Activated CD4-positive, alpha-beta T cell treated with anti-CD3 and anti-CD28 coated beads for 24 hours (primary cell): ENCODE measurements at regions not wholly inside any gene's neighbourhood (a gene's known extent, or its start where the extent isn't known, plus 50 kb on each side); places are given as distances from the start of the nearest gene placed in this dataset.

ENCODE experiments used
- DNase-seq, 2 donors: peaks; one replicate each; pipeline ENCODE4 v3.0.0-alpha.2; 2020; ENCODE audit warnings: low read depth in 2 of 2

DNA sequence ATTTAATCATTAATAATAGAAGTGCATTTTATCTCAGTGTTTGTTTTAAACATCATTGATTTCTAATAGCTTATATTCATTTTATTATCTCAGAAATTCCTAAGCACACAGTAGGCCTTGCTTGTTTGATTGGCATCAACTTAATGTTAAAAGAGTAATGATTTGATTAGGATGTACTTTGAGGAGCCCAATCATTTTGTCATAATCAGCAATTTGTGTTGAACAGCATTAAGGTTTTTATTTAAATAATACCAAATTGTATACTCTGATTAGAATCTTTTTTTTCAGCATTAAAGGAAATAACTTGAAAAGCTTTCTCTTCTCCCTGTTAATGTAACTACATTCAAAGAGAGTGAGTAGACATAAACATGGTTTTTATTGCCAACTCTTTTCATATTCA is 2262.0 kb upstream of the TENM3 start:
- no peak for DNase-seq

DNA sequence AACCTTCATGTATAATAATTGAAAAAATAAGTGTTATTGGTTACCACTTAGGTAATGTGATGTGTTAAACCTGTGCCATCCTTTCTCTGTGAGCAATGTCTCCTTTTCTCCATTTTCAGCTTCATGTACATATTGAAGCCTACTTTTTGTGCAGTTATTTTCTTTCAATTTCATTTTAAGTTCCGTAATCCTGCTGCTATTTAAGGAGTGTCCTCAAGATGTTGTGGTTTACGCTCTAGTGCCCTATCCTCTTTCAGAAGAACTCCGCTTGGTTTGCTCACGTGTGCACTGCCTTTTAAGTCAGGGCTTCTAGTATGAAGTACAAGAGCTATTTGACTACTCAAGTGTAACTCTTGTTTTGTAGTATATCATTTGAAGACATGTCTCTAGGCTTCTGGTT is 2253.2 kb upstream of the TENM3 start:
- DNase-seq: no peak

DNA sequence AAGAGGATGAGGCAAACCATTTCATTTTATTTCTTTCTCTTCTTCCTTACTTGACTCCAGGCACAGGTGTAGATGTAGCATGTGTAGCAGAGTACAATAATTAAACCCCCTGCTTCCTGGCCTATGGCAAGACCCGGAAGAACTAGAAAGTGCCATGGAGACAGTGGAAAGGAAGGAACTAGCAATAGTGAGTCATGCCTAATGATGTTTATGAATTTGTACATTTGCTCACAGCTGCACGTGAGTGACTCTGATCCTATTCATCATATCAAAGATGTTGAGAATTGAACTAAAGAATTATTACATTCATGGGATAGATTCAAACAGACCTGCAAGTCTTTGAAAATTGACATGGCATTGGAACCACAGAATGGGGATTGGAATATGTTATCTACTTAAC is 2233.9 kb upstream of the TENM3 start:
- no peak for DNase-seq

DNA sequence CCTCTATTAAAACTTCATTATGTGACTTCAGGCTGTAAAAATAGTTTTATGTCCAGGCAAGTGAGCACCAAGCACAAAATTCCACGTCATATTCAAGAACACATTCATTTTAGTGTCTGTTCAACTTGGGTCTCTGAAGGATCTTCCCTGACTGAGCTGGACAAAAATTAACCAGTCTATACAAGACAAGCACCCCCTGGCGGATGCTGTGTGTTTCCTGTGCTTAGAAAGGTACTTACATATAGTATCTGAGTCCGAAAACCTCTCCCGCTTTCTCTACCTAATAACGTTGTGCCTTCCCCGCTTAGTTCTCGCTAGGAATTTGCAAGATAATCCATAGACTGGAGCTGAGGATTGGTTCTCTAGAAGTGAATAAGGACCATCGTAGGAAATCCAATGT is 2214.5 kb upstream of the TENM3 start:
- no peak for DNase-seq

DNA sequence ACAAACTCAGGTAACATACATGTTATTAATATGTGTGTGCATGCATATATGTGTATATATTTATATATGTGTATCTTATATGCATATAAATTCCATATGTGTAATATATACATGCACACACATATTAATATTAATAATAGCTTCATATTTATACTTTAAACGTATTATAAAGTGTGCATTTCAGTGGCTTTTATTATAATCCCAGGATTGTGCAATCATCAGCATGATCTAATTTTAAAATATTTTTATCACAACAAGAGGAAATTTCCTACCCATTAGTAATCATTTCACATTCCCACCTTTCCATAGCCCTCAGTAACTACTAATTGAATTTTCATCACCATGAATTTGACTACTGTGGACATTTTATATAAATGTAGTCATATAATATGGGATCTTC is 2211.9 kb upstream of the TENM3 start:
- no peak for DNase-seq

DNA sequence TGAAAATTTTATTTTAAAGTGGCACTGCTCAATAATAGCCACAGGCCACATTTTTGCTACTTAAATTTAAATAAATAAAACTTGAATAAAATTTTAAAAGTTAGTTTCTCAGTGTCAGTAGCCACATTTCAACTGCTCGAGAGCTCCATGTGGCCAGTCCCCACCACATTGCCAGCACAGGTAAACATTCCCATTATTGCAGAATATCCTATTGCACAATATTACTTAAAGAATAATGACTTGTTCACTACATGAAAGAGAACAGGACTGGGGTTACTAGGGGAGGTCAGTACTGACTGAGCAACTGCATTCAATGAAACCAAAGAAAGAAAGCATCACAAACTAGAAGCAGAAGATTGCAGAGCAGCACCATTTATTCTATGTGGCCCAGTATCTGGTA is 2201.6 kb upstream of the TENM3 start:
- DNase-seq: no peak

DNA sequence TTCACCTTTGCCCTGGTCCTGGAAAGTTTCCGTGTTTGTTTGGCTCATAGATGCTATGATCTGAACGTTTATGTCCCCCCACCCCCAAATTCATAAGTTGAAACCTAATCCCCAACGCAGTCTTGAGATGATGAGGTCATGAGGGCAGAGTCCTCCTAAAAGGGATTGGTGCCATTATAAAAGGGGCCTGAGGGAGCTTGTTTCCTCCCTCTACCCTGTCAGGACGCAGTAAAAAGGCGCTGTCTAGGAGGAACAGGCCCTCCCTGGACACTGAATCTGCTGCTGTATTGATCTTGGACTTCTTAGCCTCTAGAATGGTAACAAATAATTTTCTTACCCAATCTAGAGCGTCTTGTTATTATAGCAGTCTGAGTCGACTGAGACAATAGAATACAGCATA is 2190.6 kb upstream of the TENM3 start:
- no peak for DNase-seq

DNA sequence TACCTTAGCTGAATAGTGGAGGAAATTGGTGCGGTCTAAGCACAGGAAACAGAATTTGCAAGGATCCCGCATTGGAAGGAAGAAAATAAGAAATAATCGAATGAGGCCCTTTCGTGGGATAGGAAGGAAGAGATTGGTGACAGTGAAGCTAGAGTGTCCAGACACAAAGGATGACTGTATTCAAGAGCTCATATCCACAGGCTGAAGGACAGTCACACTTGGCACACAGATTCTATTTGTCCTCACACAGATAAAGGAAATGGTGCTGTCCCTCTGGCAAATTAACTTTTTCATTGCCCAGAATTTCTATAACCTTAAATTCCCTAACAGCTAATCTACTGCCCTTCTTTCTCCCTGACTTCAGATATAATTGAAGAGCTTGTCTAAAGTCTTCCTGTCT is 2188.9 kb upstream of the TENM3 start:
- no peak for DNase-seq

DNA sequence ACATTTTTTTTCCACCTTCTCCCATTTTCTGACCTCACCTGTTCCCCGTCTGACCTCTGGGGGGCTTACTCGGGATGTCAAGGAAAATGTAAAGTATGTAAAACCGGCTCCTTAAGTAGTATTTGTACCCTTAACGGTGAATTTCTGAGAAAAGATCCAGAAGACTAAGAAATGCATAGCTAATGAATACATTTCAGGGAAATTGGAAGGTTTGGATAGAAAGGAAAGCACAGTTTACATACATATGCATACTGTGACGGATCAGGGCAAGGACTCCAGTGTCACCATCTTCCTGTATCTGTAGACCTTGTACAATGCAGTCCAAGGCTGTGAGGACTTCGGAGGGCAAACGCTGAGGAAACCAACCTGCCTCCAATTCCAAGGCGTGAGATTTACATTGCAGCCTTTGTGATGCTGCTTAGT is 2185.9 kb upstream of the TENM3 start:
- DNase-seq: no peak

DNA sequence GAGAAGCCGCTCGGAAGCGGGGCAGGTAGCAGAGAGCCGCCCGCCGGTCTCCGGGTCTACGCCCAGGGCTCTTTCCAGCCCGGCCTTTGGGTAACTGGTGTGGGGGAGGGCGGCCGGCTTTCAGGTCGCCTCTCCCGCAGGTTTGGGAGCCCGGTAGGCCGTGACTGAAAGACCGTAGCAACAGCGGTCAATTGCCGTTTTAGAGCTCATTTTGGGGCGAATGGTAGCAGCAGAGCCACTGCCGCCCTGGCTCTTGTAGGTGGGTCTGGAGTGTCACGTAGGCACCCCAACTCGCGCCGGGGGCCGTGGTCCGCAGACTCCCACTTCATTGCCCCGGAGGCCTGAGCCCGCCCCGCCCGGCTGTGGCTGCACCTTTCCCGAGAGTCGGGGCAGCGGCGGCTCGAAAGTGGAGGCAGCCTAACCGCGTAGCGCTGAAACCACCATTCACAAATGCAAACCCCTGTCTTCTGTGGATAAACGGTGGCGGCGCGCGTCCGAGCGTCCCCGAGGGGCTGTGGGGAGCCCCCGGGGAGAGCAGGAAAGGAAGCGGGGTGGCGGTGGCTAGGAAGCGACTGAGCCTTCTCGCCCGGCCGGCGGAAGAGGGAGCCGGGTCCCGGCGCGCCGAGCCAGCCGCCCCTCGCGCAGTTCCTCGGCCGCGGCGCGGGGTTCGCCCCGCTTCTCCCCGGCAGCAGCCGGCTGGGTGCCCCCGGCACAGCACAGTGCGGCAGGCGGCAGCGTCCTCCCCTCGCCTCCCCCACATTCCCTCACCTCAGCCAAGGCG is 2185.1 kb upstream of the TENM3 start:
- no peak for DNase-seq

DNA sequence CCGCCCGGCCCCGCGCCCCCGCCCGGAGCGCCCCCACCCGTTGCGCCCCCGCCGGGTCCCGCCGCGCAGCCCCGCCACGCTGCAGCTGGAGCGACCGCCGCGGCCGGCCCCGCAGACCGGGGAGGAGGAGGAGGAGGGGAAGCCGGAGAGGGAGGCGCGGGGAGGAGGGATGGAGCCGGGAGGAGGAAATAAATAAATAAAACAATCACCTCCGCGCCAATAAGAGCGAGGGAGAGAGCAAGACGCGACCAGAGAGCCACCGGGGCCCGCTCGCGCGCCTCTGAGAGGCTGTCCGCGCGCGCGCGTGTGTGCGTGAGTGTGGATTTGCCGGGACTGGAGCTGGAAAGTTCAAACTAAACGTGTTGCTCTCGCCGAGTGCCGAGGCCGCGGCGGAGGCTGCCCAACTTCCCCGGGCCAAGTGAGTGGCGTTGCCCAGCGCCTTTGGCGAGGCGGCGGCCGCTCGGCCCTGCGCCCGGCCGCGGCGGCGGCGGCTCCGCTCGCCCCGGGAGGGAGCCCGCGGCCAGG is 2184.4 kb upstream of the TENM3 start:
- DNase-seq: no peak

DNA sequence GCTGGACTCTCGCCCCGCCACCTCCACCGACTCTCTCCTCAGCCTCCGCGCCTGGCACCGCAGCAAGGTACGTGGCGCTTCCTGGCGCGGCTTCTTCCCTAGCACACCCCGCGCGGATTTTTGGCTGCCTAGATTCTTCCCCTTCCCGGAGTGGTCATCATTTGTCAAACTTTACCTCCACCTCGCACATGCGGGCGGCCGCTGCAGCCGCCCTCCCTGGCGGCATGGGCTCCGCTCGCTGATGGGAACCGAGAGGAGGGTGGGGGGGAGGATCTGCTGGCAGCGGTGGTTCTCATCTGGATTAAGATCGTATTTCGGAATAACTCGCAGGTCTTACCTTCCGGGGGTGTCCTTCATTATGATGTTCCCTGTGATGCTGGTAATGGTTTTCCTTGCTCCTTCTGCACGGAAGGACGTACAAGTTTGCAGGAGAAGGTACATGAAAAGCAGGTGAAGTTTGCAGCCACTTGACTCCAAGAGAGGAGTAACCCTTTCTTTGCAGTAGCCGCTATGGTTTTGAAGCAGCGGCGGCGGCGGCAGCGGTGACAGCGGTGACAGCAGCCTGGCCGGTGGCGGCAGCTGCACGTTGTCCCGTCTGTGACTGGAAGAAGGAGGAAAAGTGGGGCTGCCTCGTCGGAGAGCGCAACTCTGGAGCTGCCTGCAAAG is 2183.9 kb upstream of the TENM3 start:
- no peak for DNase-seq

DNA sequence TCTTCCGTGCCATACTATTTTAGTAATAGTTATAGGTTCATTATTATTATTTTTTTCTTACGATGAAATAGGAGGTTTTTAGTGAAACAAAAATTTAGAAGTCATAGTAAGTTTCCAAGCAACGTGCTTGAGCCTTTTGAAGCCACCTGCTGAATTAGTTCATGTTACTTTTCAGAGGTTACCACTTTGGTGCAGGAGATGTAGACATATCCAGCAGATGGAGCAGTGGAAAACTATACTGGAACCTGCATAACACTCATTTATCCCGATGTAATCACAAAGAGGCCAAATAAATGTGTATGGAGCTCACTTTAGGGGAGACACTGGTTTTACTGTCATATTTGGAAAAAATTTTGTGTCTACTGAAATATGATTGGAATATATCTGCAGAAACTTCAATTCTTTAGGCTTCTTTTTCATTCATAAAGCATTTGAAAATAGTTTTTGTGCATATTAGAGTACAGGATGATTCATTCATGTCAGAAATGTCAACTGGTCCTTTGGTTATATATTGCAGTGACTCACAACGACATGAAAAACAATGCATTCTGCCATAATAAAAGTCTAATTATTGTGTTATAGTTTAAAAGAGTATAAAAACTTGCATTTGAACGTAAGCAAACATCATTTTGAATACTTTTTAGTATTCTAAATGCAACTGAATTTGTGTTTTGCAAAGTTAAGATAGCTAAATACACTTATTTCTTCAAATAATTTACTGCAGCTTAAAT is 2182.9 kb upstream of the TENM3 start:
- DNase-seq: no peak

DNA sequence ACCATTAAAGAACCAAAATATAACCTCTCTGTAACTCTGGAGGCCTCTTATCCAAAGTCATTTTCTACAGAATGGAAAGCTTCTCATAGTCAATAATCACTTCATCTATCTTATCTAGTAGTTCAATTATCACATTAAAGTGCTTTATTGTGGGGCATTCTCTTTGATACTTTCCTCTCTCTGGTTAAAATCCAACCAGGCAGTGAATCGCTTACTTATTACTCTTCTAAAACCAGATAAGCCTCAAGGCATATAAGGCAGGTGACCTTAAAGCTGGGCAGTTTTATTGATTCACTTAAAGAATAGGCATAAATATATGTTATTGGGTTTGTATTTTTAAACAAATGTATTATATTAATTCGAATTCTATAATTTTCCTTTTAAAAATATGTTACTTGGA is 2162.1 kb upstream of the TENM3 start:
- no peak for DNase-seq

DNA sequence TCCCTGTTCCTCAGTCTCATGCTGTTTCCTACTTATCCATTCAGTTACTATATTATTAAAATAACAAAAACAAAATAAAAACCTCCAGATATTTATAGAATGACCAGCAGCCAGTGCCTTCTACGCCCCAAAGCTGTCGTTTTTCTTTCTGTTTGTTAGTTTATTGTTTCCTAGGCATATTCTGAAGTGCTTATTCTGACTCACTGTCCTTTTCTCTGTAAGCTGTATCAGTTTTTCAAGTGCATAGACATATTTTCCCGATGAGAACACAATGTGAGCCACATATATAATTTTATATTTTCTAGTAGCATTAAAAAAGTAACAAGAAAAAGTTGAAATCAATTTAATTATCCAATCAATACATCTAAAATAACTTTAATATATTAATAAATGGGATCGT is 2158.6 kb upstream of the TENM3 start:
- DNase-seq: no peak

DNA sequence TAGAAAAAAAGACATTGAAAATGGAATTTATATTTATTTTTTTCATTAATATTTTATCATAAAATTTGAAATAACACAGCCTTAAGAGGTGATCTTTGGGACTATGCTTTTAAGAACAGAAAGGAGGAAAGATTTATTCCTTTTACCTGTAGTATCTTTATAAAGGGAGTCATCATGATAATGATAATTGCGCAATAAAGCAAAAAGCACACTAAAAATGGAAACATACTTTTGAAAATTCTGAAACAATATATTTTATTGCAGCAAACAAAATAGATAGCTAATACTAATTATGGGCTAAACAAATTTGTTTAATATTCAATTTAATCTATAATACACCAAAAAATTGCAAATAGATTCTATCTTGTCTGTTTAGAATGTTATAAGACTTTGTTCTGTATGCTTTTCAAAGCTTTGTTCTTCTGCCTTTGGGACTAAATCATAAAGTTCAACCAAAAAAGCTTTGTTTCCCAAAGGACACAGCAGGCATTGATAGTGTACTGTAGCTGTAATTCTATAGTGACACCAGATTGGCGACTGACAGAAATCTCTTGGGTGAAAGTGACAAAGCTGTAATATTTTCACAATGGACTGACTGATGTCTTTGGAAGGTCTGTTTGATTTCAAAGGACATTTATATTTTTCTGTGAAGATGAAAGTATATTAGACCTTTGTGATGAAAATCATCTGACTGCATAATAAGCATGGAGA is 2156.6 kb upstream of the TENM3 start:
- no peak for DNase-seq

DNA sequence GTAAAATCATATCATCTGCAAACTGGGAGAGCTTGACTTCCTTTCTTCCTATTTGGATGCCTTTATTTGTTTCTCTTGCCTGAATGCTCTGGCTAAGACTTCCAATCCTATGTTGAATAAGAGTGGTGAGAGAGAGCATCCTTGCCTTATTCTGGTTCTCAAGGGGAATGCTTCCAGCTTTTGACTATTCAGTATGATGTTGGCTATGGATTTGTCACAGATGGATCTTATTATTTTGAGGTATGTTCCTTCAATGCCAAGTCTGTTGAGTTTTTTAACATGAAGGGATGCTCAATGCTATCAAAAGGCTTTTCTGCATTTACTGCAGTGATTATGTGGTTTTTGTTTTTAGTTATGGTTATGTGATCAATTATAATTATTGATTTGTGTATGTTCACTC is 2144.6 kb upstream of the TENM3 start:
- DNase-seq: no peak

DNA sequence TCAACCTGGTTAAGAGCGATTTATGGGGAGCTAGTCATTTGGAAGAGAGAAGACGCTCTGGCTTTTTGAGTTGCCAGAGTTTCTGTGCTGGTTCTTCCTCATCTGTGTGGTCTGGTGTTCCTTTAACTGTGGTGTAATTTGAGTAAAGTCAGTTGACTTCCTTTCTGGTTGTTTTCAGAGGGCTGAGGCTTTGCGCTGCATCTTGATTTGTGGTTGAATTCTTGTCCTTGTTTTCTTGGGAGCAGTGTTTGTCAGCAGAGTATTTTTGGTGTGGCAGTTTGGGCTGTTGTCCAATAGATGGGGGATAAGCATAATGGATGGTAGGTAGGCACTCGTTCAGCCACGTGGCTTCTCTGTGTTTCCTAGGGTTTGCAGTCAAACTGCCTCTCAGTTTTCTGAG is 2143.2 kb upstream of the TENM3 start:
- DNase-seq: no peak

DNA sequence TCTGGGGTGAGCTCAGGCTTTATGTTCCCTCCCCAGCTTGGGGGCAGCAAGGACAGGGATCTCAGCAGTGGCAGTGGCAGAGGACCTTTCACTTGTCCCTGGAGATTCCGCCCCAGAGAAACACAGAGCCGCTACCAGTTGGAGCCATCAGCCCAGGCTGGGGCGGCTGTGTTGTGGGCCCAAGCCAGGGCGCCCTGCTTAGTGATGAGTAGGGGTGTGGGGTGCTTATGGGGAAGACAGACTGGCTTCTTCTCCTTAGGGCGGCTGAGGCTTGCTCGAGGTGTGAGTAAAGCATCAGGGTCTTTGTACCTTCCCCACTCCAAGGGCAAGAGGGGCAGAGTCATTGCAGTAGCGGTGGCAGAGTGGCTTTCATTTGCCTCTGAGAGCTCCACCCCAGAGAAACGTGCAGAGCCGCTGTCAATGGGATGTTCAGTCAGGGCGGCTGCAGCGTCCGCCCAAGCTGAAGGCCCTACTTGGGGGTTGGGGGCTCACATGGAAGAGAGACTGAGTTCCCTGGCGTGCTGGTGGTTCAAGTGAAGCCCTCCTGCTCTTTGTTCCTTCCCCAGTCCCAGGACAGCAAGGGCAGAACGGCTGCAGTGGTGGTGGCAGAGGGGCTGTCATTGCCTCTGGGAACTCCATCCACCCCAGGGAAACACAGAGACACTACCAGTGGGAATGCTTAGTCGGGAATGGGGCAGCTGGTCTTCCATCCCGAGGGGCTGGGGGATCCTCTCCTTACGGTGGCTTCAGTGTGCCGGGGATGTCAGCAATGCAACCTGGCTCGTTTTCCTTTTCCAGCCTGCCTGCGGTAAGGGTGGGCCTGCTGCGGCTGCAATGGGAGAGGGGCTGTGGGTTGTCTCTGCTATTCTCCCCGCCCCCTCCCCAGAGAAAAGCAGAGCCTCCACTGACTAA is 2142.5 kb upstream of the TENM3 start:
- DNase-seq: no peak

DNA sequence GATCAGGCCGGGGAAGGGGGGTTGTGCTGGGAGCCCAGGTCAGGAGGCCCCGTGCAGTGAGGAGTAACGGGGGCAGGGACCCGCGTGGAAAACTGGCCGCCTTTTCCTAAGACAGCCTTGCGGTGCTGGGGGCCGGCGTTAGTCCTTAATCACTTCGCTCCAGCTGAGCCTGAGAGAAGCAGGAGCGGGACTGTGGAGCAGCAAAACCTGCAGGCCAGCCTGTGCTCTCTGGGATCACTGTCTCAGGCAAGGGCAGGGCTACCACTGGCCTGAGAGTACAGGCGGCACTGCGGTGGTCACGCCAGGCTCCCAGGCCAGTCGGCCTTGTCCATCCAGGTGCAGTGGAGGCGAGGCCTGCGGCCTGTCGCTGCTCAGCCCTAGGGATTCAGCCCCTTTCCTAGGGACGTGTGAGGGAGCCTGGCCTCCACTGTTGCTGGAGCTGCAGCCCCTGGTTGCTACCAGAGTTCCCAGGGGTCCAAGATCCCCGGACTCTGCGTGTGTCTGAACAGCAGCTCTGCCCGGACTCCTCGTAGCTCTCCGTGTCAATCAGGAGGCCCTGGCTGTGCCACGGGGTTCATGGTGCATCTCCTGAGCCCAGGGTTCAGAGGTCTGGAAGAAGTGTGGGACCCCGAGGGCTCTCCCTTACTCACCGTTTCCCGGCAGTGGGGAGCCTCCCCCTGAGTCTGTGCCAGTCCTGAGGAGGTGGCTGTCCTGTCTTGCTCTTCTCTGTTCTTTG is 2141.7 kb upstream of the TENM3 start:
- no peak for DNase-seq
